Testis (tissue), 2 donors: ENCODE measurements at regions not wholly inside any gene's neighbourhood (a gene's known extent, or its start where the extent isn't known, plus 50 kb on each side); places are given as distances from the start of the nearest gene placed in this dataset.

ENCODE experiments used
- POLR2A ChIP-seq: fragments of 450-650 bp; IDR thresholded peaks from one replicate; pipeline ENCODE4 v1.6.1; 2017; ENCODE audit warnings: antibody characterized with exemption, mild to moderate bottlenecking, moderate library complexity
- TF ChIP-seq, protein P1 (sequence below), 3 experiments: fragments of 450-650 bp in 2 of 3; fragments of 200-600 bp in 1 of 3; sonication (generic) in 1 of 3; IDR thresholded peaks; one replicate each; pipeline ENCODE4 v1.5.1; 2016 to 2019; ENCODE audit warnings: antibody characterized with exemption in 3 of 3, mild to moderate bottlenecking in 2 of 3, moderate library complexity in 1 of 3

GRCh38 chr21:15935530-15935929, 205.7 kb downstream of the USP25 start:
- TF ChIP-seq, protein P1, sequence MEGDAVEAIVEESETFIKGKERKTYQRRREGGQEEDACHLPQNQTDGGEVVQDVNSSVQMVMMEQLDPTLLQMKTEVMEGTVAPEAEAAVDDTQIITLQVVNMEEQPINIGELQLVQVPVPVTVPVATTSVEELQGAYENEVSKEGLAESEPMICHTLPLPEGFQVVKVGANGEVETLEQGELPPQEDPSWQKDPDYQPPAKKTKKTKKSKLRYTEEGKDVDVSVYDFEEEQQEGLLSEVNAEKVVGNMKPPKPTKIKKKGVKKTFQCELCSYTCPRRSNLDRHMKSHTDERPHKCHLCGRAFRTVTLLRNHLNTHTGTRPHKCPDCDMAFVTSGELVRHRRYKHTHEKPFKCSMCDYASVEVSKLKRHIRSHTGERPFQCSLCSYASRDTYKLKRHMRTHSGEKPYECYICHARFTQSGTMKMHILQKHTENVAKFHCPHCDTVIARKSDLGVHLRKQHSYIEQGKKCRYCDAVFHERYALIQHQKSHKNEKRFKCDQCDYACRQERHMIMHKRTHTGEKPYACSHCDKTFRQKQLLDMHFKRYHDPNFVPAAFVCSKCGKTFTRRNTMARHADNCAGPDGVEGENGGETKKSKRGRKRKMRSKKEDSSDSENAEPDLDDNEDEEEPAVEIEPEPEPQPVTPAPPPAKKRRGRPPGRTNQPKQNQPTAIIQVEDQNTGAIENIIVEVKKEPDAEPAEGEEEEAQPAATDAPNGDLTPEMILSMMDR (IDR thresholded peaks at IDR 0.05), result no peak
- no peak for TF ChIP-seq POLR2A
